ENCODE measurements at regions not wholly inside any gene's neighbourhood (a gene's known extent, or its start where the extent isn't known, plus 50 kb on each side); places are given as distances from the start of the nearest gene placed in this dataset.
"Not testable (repeated sequence)": the region's sequence is repeated elsewhere in the genome, so short reads cannot be mapped to it uniquely, and the experiment has no call there.

DNA sequence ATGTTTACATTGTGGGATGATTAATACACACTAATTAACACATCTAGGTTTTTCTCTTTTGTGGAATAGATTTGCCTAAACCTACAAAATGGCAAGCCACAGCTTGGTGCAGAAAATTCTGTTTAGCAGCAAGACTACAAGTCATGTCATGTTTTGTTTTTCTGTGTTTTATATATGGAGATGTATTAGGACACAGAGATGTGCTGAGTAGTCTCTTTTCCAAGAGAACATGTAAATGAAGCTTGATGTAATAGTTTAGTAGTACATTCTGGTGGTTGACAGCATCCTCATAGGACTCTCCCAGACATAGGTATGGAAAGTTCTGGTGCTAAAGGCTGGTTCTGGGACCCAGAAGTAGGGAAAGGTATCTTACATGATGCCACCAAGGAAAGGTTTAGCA is 1345.4 kb downstream of the CDH11 start:
- no peak for DNase-seq
- H3K9me3 ChIP-seq (ENCODE audit: low read length) = no peaks in the 10 kb centered on the region
- no peak overlapping the region for H3K9ac ChIP-seq (ENCODE audit: low read length)
- no peak overlapping the region for H3K4me3 ChIP-seq (ENCODE audit: low read length)
- no peak overlapping the region for H3K27ac ChIP-seq (ENCODE audit: low read length)
- no peaks in the 10 kb centered on the region for H3K9me2 ChIP-seq (replicated peaks; ENCODE audit: insufficient read depth, low read length)
- H3K27me3 ChIP-seq (ENCODE audit: low read length) = no peaks in the 10 kb centered on the region
- no peaks in the 10 kb centered on the region for H3K79me2 ChIP-seq (ENCODE audit: low read length)
- no peaks in the 10 kb centered on the region for H4K20me1 ChIP-seq (ENCODE audit: insufficient read depth, low read depth, low read length)
- no peaks in the 10 kb centered on the region for H3K36me3 ChIP-seq (ENCODE audit: insufficient read depth, low read length)
- no peaks in the 10 kb centered on the region for H3K4me1 ChIP-seq (ENCODE audit: low read length)
- no peak overlapping the region for H2AFZ ChIP-seq (ENCODE audit: low read length)
- H3K4me2 ChIP-seq (ENCODE audit: low read depth, low read length, poor library complexity, severe bottlenecking) = no peak overlapping the region

- Histone ChIP-seq H3K79me2 (ENCODE audit: low read length) (no peaks in the 10 kb centered on the region), H3K9ac (ENCODE audit: low read length) (no peak overlapping the region), H3K4me2 (ENCODE audit: low read depth, low read length, poor library complexity, severe bottlenecking) (no peak overlapping the region), H3K36me3 (ENCODE audit: insufficient read depth, low read length) (no peaks in the 10 kb centered on the region), H2AFZ (ENCODE audit: low read length) (no peak overlapping the region), H3K9me2 (replicated peaks; ENCODE audit: insufficient read depth, low read length) (no peaks in the 10 kb centered on the region), H4K20me1 (ENCODE audit: insufficient read depth, low read depth, low read length) (no peaks in the 10 kb centered on the region), H3K27ac (ENCODE audit: low read length) (no peak overlapping the region), H3K9me3 (ENCODE audit: low read length) (no peaks in the 10 kb centered on the region), H3K27me3 (ENCODE audit: low read length) (no peaks in the 10 kb centered on the region), H3K4me3 (ENCODE audit: low read length) (no peak overlapping the region), H3K4me1 (ENCODE audit: low read length) (no peaks in the 10 kb centered on the region)
- no peak for DNase-seq
These were observed 1345.8 kb downstream of the CDH11 start for GRCh38 chr16:63776034-63776433.

DNA sequence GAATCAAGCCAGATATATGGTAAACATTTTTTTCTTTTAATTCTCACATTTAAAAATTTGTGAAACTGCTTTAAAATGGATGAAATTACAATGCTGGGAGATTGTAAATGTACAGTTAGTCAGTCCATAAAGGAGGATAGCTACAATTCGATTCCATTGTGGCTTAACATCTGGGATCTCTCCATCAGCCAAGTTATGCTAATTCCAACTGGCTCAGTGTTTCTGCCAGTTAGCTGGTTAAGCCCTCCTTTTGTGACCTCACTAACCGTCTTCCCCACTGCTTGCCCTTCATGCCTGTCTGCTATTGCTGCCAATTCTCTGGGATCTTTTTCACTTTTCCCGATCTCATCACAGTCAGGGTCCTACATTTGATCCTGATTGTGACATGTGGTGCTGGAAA is 1347.6 kb downstream of the CDH11 start:
- H3K9me2 ChIP-seq (replicated peaks; ENCODE audit: insufficient read depth, low read length) = no peaks in the 10 kb centered on the region

GRCh38 chr16:63769211-63769610 is 1352.7 kb downstream of the CDH11 start:
- H3K4me2 ChIP-seq (ENCODE audit: low read depth, low read length, poor library complexity, severe bottlenecking) = no peak overlapping the region
- no peak overlapping the region for H3K9ac ChIP-seq (ENCODE audit: low read length)
- H3K9me2 ChIP-seq (replicated peaks; ENCODE audit: insufficient read depth, low read length) = no peaks in the 10 kb centered on the region
- DNase-seq = no peak
- H3K27me3 ChIP-seq (ENCODE audit: low read length) = no peaks in the 10 kb centered on the region
- H3K9me3 ChIP-seq (ENCODE audit: low read length) = no peaks in the 10 kb centered on the region
- H2AFZ ChIP-seq (ENCODE audit: low read length) = no peak overlapping the region
- H4K20me1 ChIP-seq (ENCODE audit: insufficient read depth, low read depth, low read length) = no peaks in the 10 kb centered on the region
- no peak overlapping the region for H3K4me3 ChIP-seq (ENCODE audit: low read length)
- no peak overlapping the region for H3K27ac ChIP-seq (ENCODE audit: low read length)
- H3K36me3 ChIP-seq (ENCODE audit: insufficient read depth, low read length) = no peaks in the 10 kb centered on the region
- H3K4me1 ChIP-seq (ENCODE audit: low read length) = no peaks in the 10 kb centered on the region
- no peaks in the 10 kb centered on the region for H3K79me2 ChIP-seq (ENCODE audit: low read length)

More for the DNA sequence above, 1347.6 kb downstream of the CDH11 start:
- Histone ChIP-seq H4K20me1 (ENCODE audit: insufficient read depth, low read depth, low read length) (no peaks in the 10 kb centered on the region), H3K4me1 (ENCODE audit: low read length) (no peaks in the 10 kb centered on the region), H2AFZ (ENCODE audit: low read length) (no peak overlapping the region), H3K9me3 (ENCODE audit: low read length) (no peaks in the 10 kb centered on the region), H3K4me3 (ENCODE audit: low read length) (no peak overlapping the region), H3K36me3 (ENCODE audit: insufficient read depth, low read length) (no peaks in the 10 kb centered on the region), H3K27me3 (ENCODE audit: low read length) (no peaks in the 10 kb centered on the region), H3K4me2 (ENCODE audit: low read depth, low read length, poor library complexity, severe bottlenecking) (no peak overlapping the region), H3K9ac (ENCODE audit: low read length) (no peak overlapping the region), H3K79me2 (ENCODE audit: low read length) (no peaks in the 10 kb centered on the region), H3K27ac (ENCODE audit: low read length) (no peak overlapping the region)
- no peak for DNase-seq

- not testable (repeated sequence) for H3K79me2 ChIP-seq (ENCODE audit: low read length); H3K9me3 ChIP-seq (ENCODE audit: low read length); H3K27me3 ChIP-seq (ENCODE audit: low read length); H3K27ac ChIP-seq (ENCODE audit: low read length); H3K36me3 ChIP-seq (ENCODE audit: insufficient read depth, low read length); H2AFZ ChIP-seq (ENCODE audit: low read length); H4K20me1 ChIP-seq (ENCODE audit: insufficient read depth, low read depth, low read length); H3K4me2 ChIP-seq (ENCODE audit: low read depth, low read length, poor library complexity, severe bottlenecking); H3K9me2 ChIP-seq (replicated peaks; ENCODE audit: insufficient read depth, low read length); DNase-seq; H3K9ac ChIP-seq (ENCODE audit: low read length); H3K4me3 ChIP-seq (ENCODE audit: low read length); H3K4me1 ChIP-seq (ENCODE audit: low read length)
These were observed 1361.6 kb downstream of the CDH11 start for GRCh38 chr16:63760246-63760645.

GRCh38 chr16:63752347-63752746 is 1369.5 kb downstream of the CDH11 start:
- Histone ChIP-seq H3K4me2 (ENCODE audit: low read depth, low read length, poor library complexity, severe bottlenecking) (no peak overlapping the region), H3K27me3 (ENCODE audit: low read length) (no peaks in the 10 kb centered on the region; the same call in 1 of the 2 replicates), H3K79me2 (ENCODE audit: low read length) (no peaks in the 10 kb centered on the region), H2AFZ (ENCODE audit: low read length) (no peak overlapping the region), H3K9me3 (ENCODE audit: low read length) (no peaks in the 10 kb centered on the region), H3K9me2 (replicated peaks; ENCODE audit: insufficient read depth, low read length) (no peaks in the 10 kb centered on the region), H3K27ac (ENCODE audit: low read length) (no peak overlapping the region), H3K9ac (ENCODE audit: low read length) (no peak overlapping the region), H4K20me1 (ENCODE audit: insufficient read depth, low read depth, low read length) (no peaks in the 10 kb centered on the region), H3K36me3 (ENCODE audit: insufficient read depth, low read length) (no peaks in the 10 kb centered on the region), H3K4me3 (ENCODE audit: low read length) (no peak overlapping the region), H3K4me1 (ENCODE audit: low read length) (no peaks in the 10 kb centered on the region)
- no peak for DNase-seq

DNA sequence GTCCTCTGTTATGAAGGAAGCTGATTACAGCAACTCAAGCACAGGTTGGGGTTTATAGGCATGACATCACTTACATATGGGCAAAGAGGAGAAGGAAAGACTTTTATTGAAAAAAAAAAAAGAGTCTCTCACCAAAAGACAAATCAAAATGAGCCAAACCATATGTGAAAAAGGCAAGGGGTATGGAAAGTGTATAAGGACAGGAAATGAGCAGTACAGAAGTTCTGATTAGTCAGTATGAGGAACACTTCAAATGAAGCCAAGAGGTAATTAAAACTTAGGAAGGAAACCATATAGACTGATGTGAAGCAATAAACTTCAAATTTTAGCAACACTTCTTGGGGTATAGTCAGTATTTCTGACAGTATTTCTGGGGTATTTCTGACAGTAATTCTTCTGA is 1372.6 kb downstream of the CDH11 start:
- H3K4me3 ChIP-seq (ENCODE audit: low read length) = no peak overlapping the region
- H3K4me2 ChIP-seq (ENCODE audit: low read depth, low read length, poor library complexity, severe bottlenecking) = no peak overlapping the region
- H3K9me3 ChIP-seq (ENCODE audit: low read length) = no peaks in the 10 kb centered on the region
- DNase-seq = no peak
- H4K20me1 ChIP-seq (ENCODE audit: insufficient read depth, low read depth, low read length) = no peaks in the 10 kb centered on the region
- H3K36me3 ChIP-seq (ENCODE audit: insufficient read depth, low read length) = no peaks in the 10 kb centered on the region
- no peak overlapping the region for H3K9ac ChIP-seq (ENCODE audit: low read length)
- no peaks in the 10 kb centered on the region for H3K4me1 ChIP-seq (ENCODE audit: low read length)
- no peak overlapping the region for H3K27ac ChIP-seq (ENCODE audit: low read length)
- no peaks in the 10 kb centered on the region; the same call in 1 of the 2 replicates for H3K27me3 ChIP-seq (ENCODE audit: low read length)
- no peak overlapping the region for H2AFZ ChIP-seq (ENCODE audit: low read length)
- no peaks in the 10 kb centered on the region for H3K9me2 ChIP-seq (replicated peaks; ENCODE audit: insufficient read depth, low read length)
- H3K79me2 ChIP-seq (ENCODE audit: low read length) = no peaks in the 10 kb centered on the region

DNA sequence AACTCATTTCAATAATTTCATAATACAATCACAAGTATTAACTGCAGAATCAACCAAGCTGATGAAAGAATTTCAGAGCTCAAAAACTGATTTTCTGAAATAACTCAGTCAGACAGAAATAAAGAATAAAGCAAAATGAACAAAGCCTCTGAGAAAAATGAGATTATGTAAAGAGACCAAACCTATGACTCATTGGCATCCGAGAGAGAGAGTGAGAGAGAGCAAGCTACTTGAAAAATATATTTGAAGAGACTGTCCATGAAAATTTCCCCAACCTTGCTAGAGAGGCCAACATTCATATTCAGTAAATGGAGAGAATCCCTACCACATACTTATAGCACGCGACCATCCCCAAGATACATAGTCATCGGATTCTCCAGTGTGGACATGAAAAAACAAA is 1376.4 kb downstream of the CDH11 start:
- Histone ChIP-seq H2AFZ (ENCODE audit: low read length) (no peak overlapping the region), H3K9ac (ENCODE audit: low read length) (no peak overlapping the region), H3K79me2 (ENCODE audit: low read length) (no peaks in the 10 kb centered on the region), H3K9me3 (ENCODE audit: low read length) (no peaks in the 10 kb centered on the region), H3K4me3 (ENCODE audit: low read length) (no peak overlapping the region), H3K9me2 (replicated peaks; ENCODE audit: insufficient read depth, low read length) (no peaks in the 10 kb centered on the region), H4K20me1 (ENCODE audit: insufficient read depth, low read depth, low read length) (no peaks in the 10 kb centered on the region), H3K27ac (ENCODE audit: low read length) (no peak overlapping the region), H3K36me3 (ENCODE audit: insufficient read depth, low read length) (no peaks in the 10 kb centered on the region), H3K4me2 (ENCODE audit: low read depth, low read length, poor library complexity, severe bottlenecking) (no peak overlapping the region), H3K4me1 (ENCODE audit: low read length) (no peaks in the 10 kb centered on the region), H3K27me3 (ENCODE audit: low read length) (no peaks in the 10 kb centered on the region)
- DNase-seq = no peak

Measured in Karpas-422 (cell line).